ENCODE measurements at regions not wholly inside any gene's neighbourhood (a gene's known extent, or its start where the extent isn't known, plus 50 kb on each side); places are given as distances from the start of the nearest gene placed in this dataset.

- FAIRE-seq, result no peak
These were observed 189.7 kb downstream of the BCAT1 start for GRCh38 chr12:24759155-24759554.

DNA sequence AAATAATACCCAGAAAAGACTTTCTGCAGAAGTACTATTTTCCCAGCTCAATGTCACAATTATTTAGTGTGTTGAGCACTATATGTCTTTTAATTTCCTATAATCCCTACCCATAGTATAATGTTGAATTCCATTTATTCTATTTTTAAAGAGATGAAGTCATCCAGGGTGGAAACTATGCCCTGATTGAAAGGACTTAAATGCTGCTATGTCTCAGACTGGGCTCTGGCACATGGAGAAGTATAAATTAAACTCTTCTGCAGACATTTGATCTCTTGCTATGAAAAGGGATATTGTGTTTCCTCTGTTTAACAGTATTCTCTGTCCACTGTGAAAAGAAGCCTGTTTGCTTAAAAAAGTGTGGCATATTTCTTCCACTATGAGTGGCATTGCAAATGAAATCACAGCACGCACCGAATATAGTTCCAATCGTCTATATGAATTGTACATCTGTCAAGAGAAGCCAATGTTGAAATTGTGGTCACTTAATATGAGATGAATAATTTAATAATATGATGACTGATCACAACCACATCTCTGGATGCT, 192.3 kb downstream of the BCAT1 start:
- FAIRE-seq, result no peak

DNA sequence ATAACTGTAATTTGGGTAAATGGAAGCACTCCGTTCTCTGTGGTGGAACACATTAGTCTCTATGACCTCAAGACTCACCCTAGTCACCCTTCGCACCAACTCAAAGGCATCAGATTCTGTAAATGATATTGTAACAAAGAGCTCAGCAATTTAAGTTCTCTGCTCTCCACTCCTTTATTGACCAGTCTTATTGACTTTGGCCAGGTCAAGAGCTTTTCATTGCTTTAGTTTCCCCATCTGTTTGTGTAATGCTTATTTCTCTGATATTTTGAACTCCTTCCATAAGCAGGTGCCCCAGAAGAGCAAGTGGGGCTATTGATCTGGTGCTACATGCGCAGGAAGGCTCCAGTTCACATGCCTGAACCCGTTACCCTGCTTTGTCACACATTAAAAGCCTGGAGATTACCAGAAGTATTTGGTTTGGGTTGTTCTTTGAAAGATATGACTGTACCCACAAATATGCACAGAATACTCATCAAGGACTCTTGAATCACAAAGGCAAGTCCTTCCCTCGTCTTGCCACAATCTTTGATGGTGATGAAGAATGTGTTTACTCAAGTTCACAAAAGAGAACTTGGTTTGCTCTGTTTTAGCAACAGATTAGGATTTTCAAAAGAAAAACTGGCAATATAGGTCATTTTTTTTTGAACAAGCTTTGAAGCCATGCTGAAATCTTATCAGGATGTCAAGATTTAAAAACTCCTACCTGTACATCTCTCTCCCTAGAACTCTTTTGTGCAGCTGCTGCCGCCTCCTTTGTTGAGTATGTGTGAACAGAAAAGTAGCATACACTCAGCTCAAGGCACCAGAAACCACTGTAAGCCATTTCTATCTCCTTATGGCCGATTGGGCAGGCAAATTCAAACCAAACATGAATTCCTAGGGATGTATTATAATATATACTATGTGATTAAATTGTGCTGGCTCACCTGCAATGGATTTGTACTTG, 193.9 kb downstream of the BCAT1 start:
- no peak for FAIRE-seq

GRCh38 chr12:24752763-24753462, 196.0 kb downstream of the BCAT1 start:
- FAIRE-seq, result no peak

- no peak for FAIRE-seq
These were observed 197.7 kb downstream of the BCAT1 start for GRCh38 chr12:24751181-24751580.

GRCh38 chr12:24750263-24750662, 198.6 kb downstream of the BCAT1 start:
- FAIRE-seq, result no peak

GRCh38 chr12:24749171-24749570, 199.7 kb downstream of the BCAT1 start:
- FAIRE-seq, result no peak

GRCh38 chr12:24748326-24748725, 200.6 kb downstream of the BCAT1 start:
- FAIRE-seq, result no peak

GRCh38 chr12:24746864-24747263, 202.0 kb downstream of the BCAT1 start:
- FAIRE-seq, result no peak

DNA sequence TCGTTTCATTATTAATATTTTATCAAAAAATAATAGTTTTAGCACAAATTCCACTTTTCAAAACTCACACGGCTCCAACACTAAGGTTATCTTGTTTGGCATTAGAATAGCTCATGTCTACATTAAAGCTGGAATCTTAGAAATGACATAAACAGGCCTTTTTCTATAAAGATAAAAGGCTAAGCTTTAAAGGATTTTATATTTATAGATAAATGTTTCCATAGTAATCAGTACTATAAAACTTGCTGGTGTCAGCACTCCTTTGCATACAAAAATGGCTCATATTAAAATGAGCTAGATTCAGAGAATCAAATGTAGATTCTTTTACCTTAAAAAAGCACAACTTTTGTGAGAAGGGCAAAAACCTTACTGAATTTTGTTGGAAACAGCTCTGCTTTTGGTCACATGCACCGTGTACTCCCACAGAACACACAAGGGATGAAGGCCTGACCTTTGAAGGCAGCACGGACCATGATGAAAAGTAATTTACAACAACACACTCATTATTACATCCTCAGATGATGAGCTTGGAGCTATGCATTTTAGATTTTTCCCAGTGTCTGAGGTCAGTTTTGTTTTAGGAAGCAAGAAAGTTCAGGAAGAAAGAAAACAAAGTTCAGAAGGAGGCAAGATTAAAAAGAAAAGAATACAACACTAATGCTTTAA, 202.8 kb downstream of the BCAT1 start:
- no peak for FAIRE-seq

DNA sequence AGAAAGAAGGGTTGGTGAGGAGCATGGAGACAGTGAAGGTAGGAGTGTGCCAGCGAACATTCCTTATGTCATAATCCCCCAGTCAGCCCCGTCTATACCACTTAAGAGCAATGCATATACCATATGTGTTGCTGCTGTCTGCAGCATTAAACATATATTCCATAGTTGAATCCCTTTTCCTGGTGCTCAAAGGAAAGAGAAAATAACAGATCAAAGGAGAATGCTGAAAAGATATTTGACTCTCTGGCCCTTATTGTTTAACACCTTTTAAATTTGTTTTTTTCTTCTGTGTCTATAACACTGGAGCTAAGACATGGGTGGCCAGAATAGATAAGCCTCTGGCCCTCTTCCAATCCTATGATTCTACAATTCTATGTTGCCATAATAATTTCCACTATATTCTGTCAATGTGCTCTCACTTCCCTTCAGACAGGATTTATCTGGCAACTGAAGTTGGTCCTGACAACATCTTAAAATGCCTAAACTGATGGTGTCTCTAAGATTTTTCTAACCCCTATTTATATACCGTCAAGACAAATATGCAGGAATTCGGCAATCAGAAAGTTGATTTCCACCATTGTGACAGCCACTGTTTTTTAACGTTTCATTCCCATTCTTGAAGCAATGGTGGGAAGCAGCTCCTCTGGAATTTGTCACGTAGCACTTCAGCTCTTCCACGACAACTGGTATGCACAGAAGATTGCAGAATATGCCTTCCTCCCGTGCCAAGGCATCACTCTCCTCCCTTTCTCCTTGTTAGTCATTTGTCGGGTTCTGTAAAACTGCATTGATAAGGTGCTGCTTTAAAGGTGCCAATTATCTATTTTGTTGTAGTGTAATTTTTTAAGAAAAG, 204.7 kb downstream of the BCAT1 start:
- no peak for FAIRE-seq

DNA sequence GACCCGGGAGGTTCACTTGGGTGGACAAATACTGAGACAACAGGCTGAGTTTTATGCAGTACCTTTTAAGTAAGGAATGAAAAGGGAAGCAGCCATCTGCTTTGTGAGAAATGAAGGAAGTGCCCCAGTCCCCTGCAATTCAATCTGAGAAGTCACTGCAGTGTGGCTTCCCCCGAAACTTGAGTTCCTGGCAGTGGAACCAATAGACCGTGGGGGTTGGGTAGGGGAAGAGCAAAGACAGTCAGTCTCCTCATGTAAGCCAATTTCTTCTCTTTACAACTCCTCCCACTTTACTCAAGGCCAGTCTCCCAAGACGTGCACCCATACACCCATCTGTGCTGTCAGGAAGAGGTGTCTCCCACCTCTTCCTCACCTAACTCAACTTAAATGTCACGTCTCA, 206.5 kb downstream of the BCAT1 start:
- no peak for FAIRE-seq

DNA sequence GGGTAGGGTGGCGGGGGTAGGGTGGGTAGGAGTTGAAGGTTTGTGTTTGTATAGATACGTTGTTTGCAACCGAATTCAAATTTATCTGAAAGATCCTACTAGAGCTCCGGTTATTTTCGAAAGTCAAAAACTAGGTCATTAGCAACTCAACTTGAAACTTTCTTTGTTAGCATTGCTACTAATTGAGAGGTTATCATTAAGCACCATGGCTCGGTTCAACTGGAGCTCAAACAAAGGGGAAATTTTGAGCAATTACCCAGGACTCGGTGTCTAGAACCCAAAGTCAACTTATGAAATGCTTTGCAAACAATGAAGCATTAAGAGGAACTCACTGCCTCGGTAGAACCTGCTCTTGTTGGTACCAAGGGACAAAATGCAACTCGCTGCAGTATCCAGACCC, 207.7 kb downstream of the BCAT1 start:
- no peak for FAIRE-seq

DNA sequence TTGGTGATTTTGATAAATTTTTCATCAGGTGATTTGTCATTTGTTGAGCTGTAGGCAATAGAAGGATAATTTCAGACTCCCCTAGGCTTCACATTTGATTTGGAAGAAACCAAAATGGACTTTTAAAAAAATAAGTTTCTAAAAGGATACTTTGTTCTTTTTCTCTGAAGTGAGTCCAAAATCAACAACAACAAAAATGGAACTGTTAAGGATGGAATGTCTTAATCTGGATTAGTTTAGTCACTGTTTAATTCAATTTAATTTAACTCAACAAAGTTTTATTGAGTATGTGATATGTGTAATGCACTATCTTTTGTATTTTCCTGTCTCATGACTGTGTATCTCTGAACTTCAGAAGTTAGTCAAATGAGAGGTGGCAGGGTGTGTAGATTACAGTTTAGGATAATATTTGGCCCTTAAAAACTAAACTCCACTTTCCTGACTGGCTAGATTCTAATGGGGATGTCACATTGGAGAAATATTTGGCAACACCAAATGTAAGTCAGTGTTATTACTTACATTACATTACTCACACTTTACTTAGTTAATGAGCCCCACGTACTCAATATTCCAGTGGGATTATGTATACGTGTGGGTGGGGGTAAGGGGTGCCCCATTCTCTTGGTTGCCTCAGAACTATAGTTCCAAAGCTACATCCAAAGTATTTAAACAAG, 209.7 kb downstream of the BCAT1 start:
- no peak for FAIRE-seq

GRCh38 chr12:24738441-24738840, 210.5 kb downstream of the BCAT1 start:
- FAIRE-seq, result no peak

GRCh38 chr12:24731596-24731995, 217.3 kb downstream of the BCAT1 start:
- no peak for FAIRE-seq

DNA sequence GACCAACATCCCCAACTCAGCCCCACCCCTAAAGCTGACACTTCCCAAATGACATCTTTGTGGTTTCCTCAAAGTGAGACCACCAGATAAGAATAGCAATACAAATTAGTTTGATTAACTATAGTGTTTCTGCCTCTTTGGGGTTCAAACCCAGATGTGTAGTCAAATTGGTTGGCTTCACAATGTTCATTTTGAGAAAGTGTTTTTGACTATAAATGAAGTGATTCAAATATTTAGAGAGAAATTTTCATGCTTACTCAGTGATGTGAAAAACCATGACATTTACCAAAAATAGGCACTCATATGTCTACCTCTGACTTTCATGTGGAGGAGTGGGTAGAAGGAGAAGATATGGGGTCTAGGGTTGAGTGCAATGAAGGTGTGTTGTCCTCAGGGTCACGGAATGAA, 218.4 kb downstream of the BCAT1 start:
- no peak for FAIRE-seq

- no peak for FAIRE-seq
These were observed 220.1 kb downstream of the BCAT1 start for GRCh38 chr12:24728826-24729225.

- FAIRE-seq, result no peak
These were observed 220.5 kb downstream of the BCAT1 start for GRCh38 chr12:24728366-24728765.

DNA sequence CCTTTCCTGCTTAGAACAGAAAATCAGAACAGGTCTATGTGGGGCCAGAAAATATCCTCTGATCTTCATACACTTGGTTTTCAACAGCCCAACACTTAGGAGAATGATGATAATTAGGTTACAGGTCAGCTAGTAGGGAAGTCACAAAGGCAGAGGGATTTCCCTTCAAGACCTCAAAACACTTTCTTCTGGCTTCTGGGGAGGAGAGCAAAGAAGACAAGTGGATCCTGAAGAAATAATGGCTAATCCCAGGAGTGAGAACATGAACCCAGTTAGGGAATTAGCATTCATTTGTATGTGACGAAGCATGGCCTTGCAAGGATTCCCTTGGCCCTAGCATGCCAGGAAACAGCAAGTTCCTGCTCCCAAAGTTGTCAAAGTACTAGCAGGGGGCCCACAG, 223.3 kb downstream of the BCAT1 start:
- no peak for FAIRE-seq

- FAIRE-seq, result no peak
These were observed 224.1 kb downstream of the BCAT1 start for GRCh38 chr12:24724814-24725213.

- no peak for FAIRE-seq
These were observed 225.1 kb downstream of the BCAT1 start for GRCh38 chr12:24723759-24724158.
